ENCODE measurements at regions not wholly inside any gene's neighbourhood (a gene's known extent, or its start where the extent isn't known, plus 50 kb on each side); places are given as distances from the start of the nearest gene placed in this dataset.

DNA sequence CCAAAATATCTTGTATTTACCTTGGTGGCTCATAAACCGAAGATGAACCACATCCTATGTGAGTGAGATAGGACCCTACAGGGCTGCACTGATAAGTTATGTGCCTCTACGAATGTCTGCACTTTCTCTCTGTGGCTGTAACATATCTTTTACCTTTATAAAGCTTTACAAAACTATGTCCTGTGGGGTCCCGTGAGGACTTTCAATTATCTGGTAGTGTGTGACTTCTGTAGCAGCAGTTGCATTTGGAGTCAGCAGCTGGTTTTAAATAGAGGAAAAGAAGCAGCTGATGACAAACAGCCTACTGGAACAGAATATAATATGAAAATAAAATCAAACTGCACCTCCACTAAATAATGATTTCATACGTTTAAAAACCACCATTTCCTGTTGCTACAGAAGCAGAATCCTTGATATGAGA is 222.4 kb upstream of the GNAI1 start:
- no peak for DNase-seq
- Histone ChIP-seq H3K9me3 (ENCODE audit: insufficient read depth, low read depth) (no peaks in the 10 kb centered on the region), H3K27ac (no peak overlapping the region), H3K36me3 (ENCODE audit: low read depth) (no peaks in the 10 kb centered on the region), H3K4me1 (replicated peaks; ENCODE audit: insufficient read depth) (no peaks in the 10 kb centered on the region), H3K4me2 (no peak overlapping the region), H4K20me1 (ENCODE audit: insufficient read depth) (no peaks in the 10 kb centered on the region), H3K4me3 (no peak overlapping the region), H3F3A (ENCODE audit: insufficient read depth, low read depth) (no peaks in the 10 kb centered on the region), H3K79me2 (ENCODE audit: low read depth) (no peaks in the 10 kb centered on the region), H3K27me3 (ENCODE audit: insufficient read depth, low read depth) (no peaks in the 10 kb centered on the region), H3K9me2 (ENCODE audit: insufficient read depth) (no peaks in the 10 kb centered on the region), H2AFZ (no peak overlapping the region)
- no TSS peak for BruUV-seq (replicated peaks)
- CTCF ChIA-PET: no interaction called here
- POLR2A ChIA-PET (ENCODE audit: unreplicated experiment): no interaction called here
- no peak for TF ChIP-seq EZH2 (IDR thresholded peaks at IDR 0.05; ENCODE audit: low read depth)
- TF ChIP-seq, protein P1, sequence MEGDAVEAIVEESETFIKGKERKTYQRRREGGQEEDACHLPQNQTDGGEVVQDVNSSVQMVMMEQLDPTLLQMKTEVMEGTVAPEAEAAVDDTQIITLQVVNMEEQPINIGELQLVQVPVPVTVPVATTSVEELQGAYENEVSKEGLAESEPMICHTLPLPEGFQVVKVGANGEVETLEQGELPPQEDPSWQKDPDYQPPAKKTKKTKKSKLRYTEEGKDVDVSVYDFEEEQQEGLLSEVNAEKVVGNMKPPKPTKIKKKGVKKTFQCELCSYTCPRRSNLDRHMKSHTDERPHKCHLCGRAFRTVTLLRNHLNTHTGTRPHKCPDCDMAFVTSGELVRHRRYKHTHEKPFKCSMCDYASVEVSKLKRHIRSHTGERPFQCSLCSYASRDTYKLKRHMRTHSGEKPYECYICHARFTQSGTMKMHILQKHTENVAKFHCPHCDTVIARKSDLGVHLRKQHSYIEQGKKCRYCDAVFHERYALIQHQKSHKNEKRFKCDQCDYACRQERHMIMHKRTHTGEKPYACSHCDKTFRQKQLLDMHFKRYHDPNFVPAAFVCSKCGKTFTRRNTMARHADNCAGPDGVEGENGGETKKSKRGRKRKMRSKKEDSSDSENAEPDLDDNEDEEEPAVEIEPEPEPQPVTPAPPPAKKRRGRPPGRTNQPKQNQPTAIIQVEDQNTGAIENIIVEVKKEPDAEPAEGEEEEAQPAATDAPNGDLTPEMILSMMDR (conservative IDR thresholded peaks at IDR 0.05): no peak
- intact Hi-C loops (cut with micrococcal nuclease; ENCODE audit: unreplicated experiment): no loop called here

DNA sequence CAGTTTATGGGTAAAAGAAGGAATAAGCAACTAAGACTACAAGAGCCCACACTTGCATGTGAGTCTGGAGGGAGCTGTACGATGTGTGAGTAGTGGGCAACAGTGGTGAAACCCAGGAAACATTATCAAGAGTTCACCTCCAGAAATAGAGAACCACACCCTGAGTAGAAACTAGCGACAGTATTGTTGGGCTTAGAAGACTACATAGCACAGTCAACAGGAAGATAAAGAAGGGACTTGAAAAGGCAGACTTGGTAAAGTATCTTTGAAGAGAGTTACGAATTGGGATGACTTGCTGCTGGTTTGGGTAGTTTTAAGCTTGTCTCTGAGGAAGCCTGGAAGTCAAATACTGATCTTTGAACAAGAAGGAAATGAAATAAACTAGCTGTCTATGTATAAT is 223.2 kb upstream of the GNAI1 start:
- no TSS peak for BruUV-seq (replicated peaks)
- no peaks in the 10 kb centered on the region for H3K27me3 ChIP-seq (ENCODE audit: insufficient read depth, low read depth)
- no peaks in the 10 kb centered on the region for H4K20me1 ChIP-seq (ENCODE audit: insufficient read depth)
- no peak for TF ChIP-seq EZH2 (IDR thresholded peaks at IDR 0.05; ENCODE audit: low read depth)
- TF ChIP-seq, protein P1 (conservative IDR thresholded peaks at IDR 0.05): no peak
- H3K4me2 ChIP-seq: no peak overlapping the region
- intact Hi-C loops (cut with micrococcal nuclease; ENCODE audit: unreplicated experiment): no loop called here
- no peaks in the 10 kb centered on the region for H3K9me2 ChIP-seq (ENCODE audit: insufficient read depth)
- H3K79me2 ChIP-seq (ENCODE audit: low read depth): no peaks in the 10 kb centered on the region
- no peak for DNase-seq
- H3K9me3 ChIP-seq (ENCODE audit: insufficient read depth, low read depth): no peaks in the 10 kb centered on the region
- no peak overlapping the region for H3K27ac ChIP-seq
- no peaks in the 10 kb centered on the region for H3K36me3 ChIP-seq (ENCODE audit: low read depth)
- CTCF ChIA-PET: no interaction called here
- POLR2A ChIA-PET (ENCODE audit: unreplicated experiment): no interaction called here
- H3F3A ChIP-seq (ENCODE audit: insufficient read depth, low read depth): no peaks in the 10 kb centered on the region
- no peaks in the 10 kb centered on the region for H3K4me1 ChIP-seq (replicated peaks; ENCODE audit: insufficient read depth)
- no peak overlapping the region for H3K4me3 ChIP-seq
- H2AFZ ChIP-seq: 0 out of 2 replicates have a peak overlapping the region, but pooled peaks have one; percentile 15

DNA sequence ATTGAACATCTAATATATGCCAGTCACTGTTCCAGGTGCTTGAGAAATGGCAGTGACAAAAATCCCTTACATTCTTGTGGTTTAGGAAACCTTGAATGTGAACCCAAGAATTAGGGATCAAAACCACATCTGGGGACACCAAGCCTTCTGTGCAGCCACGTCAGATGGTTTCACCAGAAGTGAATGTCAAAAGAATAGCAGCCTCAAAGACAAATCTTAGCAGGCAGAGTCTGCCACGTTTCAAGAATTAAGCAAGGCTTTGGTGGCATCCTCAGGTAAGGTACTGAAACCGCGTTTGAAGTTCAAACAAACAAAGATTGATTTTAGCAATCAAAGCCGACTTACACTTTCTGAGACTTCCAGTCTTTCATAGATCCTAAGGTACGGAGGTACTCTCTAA is 225.5 kb upstream of the GNAI1 start:
- TF ChIP-seq, protein P1 (conservative IDR thresholded peaks at IDR 0.05): no peak
- no peak for TF ChIP-seq EZH2 (IDR thresholded peaks at IDR 0.05; ENCODE audit: low read depth)
- POLR2A ChIA-PET (ENCODE audit: unreplicated experiment): no interaction called here

More for the DNA sequence above, 225.5 kb upstream of the GNAI1 start:
- Histone ChIP-seq H4K20me1 (ENCODE audit: insufficient read depth) (no peaks in the 10 kb centered on the region), H3K9me3 (ENCODE audit: insufficient read depth, low read depth) (no peaks in the 10 kb centered on the region), H3K4me2 (no peak overlapping the region), H3K36me3 (ENCODE audit: low read depth) (no peaks in the 10 kb centered on the region), H2AFZ (no peak overlapping the region), H3K27ac (no peak overlapping the region), H3K4me3 (no peak overlapping the region), H3K4me1 (replicated peaks; ENCODE audit: insufficient read depth) (no peaks in the 10 kb centered on the region), H3F3A (ENCODE audit: insufficient read depth, low read depth) (no peaks in the 10 kb centered on the region), H3K9me2 (ENCODE audit: insufficient read depth) (no peaks in the 10 kb centered on the region), H3K79me2 (ENCODE audit: low read depth) (no peaks in the 10 kb centered on the region), H3K27me3 (ENCODE audit: insufficient read depth, low read depth) (no peaks in the 10 kb centered on the region)
- BruUV-seq (replicated peaks): no TSS peak
- intact Hi-C loops (cut with micrococcal nuclease; ENCODE audit: unreplicated experiment): no loop called here
- no peak for DNase-seq
- CTCF ChIA-PET: no interaction called here
